ENCODE measurements at regions not wholly inside any gene's neighbourhood (a gene's known extent, or its start where the extent isn't known, plus 50 kb on each side); places are given as distances from the start of the nearest gene placed in this dataset.
A peak's percentile ranks its signal among the peaks of the same experiment; 100 is the strongest.

GRCh38 chr10:50981904-50982303 lies 92.4 kb upstream of the PRKG1 start:
- Histone ChIP-seq H3K36me3 (ENCODE audit: control insufficient read depth in 3 of 3, insufficient read depth in 3 of 3, low read length in 3 of 3) (no peaks in the 10 kb centered on the region), H3K9me3 (ENCODE audit: control insufficient read depth in 3 of 3, low read length in 3 of 3) (peaks cover 0 to 3% (median 0%) of the 10 kb centered on the region in 3 donors), H3K4me1 (ENCODE audit: control insufficient read depth in 3 of 3, insufficient read depth in 3 of 3, low read length in 3 of 3) (no peaks in the 10 kb centered on the region), H3K27me3 (ENCODE audit: control insufficient read depth in 3 of 3, insufficient read depth in 3 of 3, low read length in 3 of 3) (no peaks in the 10 kb centered on the region), H3K4me3 (ENCODE audit: low read length in 3 of 3) (no peak overlapping the region), H3K9ac (ENCODE audit: low read depth in 1 of 3, low read length in 3 of 3) (no peak overlapping the region), H3K27ac (ENCODE audit: low read depth, low read length) (no peak overlapping the region)

GRCh38 chr10:50982989-50983388 lies 91.3 kb upstream of the PRKG1 start:
- no peaks in the 10 kb centered on the region for H3K4me1 ChIP-seq (ENCODE audit: control insufficient read depth in 3 of 3, insufficient read depth in 3 of 3, low read length in 3 of 3)
- H3K27ac ChIP-seq (ENCODE audit: low read depth, low read length) = no peak overlapping the region
- no peak overlapping the region for H3K9ac ChIP-seq (ENCODE audit: low read depth in 1 of 3, low read length in 3 of 3)
- H3K36me3 ChIP-seq (ENCODE audit: control insufficient read depth in 3 of 3, insufficient read depth in 3 of 3, low read length in 3 of 3) = no peaks in the 10 kb centered on the region
- H3K9me3 ChIP-seq (ENCODE audit: control insufficient read depth in 3 of 3, low read length in 3 of 3) = peaks cover 0 to 3% (median 0%) of the 10 kb centered on the region in 3 donors
- no peaks in the 10 kb centered on the region for H3K27me3 ChIP-seq (ENCODE audit: control insufficient read depth in 3 of 3, insufficient read depth in 3 of 3, low read length in 3 of 3)
- no peak overlapping the region for H3K4me3 ChIP-seq (ENCODE audit: low read length in 3 of 3)

GRCh38 chr10:50987934-50988333 lies 86.4 kb upstream of the PRKG1 start:
- H3K9ac ChIP-seq (ENCODE audit: low read depth in 1 of 3, low read length in 3 of 3) = no peak overlapping the region
- H3K36me3 ChIP-seq (ENCODE audit: control insufficient read depth in 3 of 3, insufficient read depth in 3 of 3, low read length in 3 of 3) = no peaks in the 10 kb centered on the region
- peaks cover 2 to 10% (median 8%) of the 10 kb centered on the region in 3 donors for H3K4me1 ChIP-seq (ENCODE audit: control insufficient read depth in 3 of 3, insufficient read depth in 3 of 3, low read length in 3 of 3)
- no peak overlapping the region for H3K4me3 ChIP-seq (ENCODE audit: low read length in 3 of 3)
- H3K9me3 ChIP-seq (ENCODE audit: control insufficient read depth in 3 of 3, low read length in 3 of 3) = peaks cover 0 to 3% (median 0%) of the 10 kb centered on the region in 3 donors
- no peak overlapping the region for H3K27ac ChIP-seq (ENCODE audit: low read depth, low read length)
- no peaks in the 10 kb centered on the region for H3K27me3 ChIP-seq (ENCODE audit: control insufficient read depth in 3 of 3, insufficient read depth in 3 of 3, low read length in 3 of 3)

GRCh38 chr10:50988792-50989191 lies 85.5 kb upstream of the PRKG1 start:
- peaks cover 0 to 2% (median 1%) of the 10 kb centered on the region in 3 donors for H3K27me3 ChIP-seq (ENCODE audit: control insufficient read depth in 3 of 3, insufficient read depth in 3 of 3, low read length in 3 of 3)
- H3K4me3 ChIP-seq (ENCODE audit: low read length in 3 of 3) = peak overlapping the region; percentile 35 to 59 (median 57)
- peak overlapping the region; percentile 4 to 54 (median 15) for H3K9ac ChIP-seq (ENCODE audit: low read depth in 1 of 3, low read length in 3 of 3)
- H3K27ac ChIP-seq (ENCODE audit: low read depth, low read length) = peak overlapping the region; percentile 29
- H3K4me1 ChIP-seq (ENCODE audit: control insufficient read depth in 3 of 3, insufficient read depth in 3 of 3, low read length in 3 of 3) = peaks cover 10 to 17% (median 13%) of the 10 kb centered on the region in 3 donors
- H3K36me3 ChIP-seq (ENCODE audit: control insufficient read depth in 3 of 3, insufficient read depth in 3 of 3, low read length in 3 of 3) = no peaks in the 10 kb centered on the region
- H3K9me3 ChIP-seq (ENCODE audit: control insufficient read depth in 3 of 3, low read length in 3 of 3) = peaks cover 0 to 3% (median 0%) of the 10 kb centered on the region in 3 donors

GRCh38 chr10:50990568-50991455 lies 83.5 kb upstream of the PRKG1 start:
- H3K9ac ChIP-seq (ENCODE audit: low read depth in 1 of 3, low read length in 3 of 3) = peak overlapping the region; percentile 85 to 93 (median 91)
- peaks cover 0 to 3% (median 2%) of the 10 kb centered on the region in 3 donors for H3K27me3 ChIP-seq (ENCODE audit: control insufficient read depth in 3 of 3, insufficient read depth in 3 of 3, low read length in 3 of 3)
- H3K9me3 ChIP-seq (ENCODE audit: control insufficient read depth in 3 of 3, low read length in 3 of 3) = no peaks in the 10 kb centered on the region
- peaks cover 16 to 21% (median 17%) of the 10 kb centered on the region in 3 donors for H3K4me1 ChIP-seq (ENCODE audit: control insufficient read depth in 3 of 3, insufficient read depth in 3 of 3, low read length in 3 of 3)
- H3K36me3 ChIP-seq (ENCODE audit: control insufficient read depth in 3 of 3, insufficient read depth in 3 of 3, low read length in 3 of 3) = no peaks in the 10 kb centered on the region
- peak overlapping the region; percentile 85 to 90 (median 89) for H3K4me3 ChIP-seq (ENCODE audit: low read length in 3 of 3)
- peak overlapping the region; percentile 97 for H3K27ac ChIP-seq (ENCODE audit: low read depth, low read length)

GRCh38 chr10:50991456-50992355 lies 82.6 kb upstream of the PRKG1 start:
- Histone ChIP-seq H3K27me3 (ENCODE audit: control insufficient read depth in 3 of 3, insufficient read depth in 3 of 3, low read length in 3 of 3) (peaks cover 0 to 3% (median 2%) of the 10 kb centered on the region in 3 donors), H3K9ac (ENCODE audit: low read depth in 1 of 3, low read length in 3 of 3) (peak overlapping the region; percentile 81 to 93 (median 91)), H3K4me1 (ENCODE audit: control insufficient read depth in 3 of 3, insufficient read depth in 3 of 3, low read length in 3 of 3) (peaks cover 19 to 24% (median 23%) of the 10 kb centered on the region in 3 donors), H3K4me3 (ENCODE audit: low read length in 3 of 3) (peak overlapping the region; percentile 85 to 90 (median 89)), H3K9me3 (ENCODE audit: control insufficient read depth in 3 of 3, low read length in 3 of 3) (no peaks in the 10 kb centered on the region), H3K27ac (ENCODE audit: low read depth, low read length) (peak overlapping the region; percentile 97), H3K36me3 (ENCODE audit: control insufficient read depth in 3 of 3, insufficient read depth in 3 of 3, low read length in 3 of 3) (no peaks in the 10 kb centered on the region)

GRCh38 chr10:50992356-50992901 lies 81.9 kb upstream of the PRKG1 start:
- H3K4me1 ChIP-seq (ENCODE audit: control insufficient read depth in 3 of 3, insufficient read depth in 3 of 3, low read length in 3 of 3) = peaks cover 20 to 24% (median 23%) of the 10 kb centered on the region in 3 donors
- H3K9ac ChIP-seq (ENCODE audit: low read depth in 1 of 3, low read length in 3 of 3) = peak overlapping the region; percentile 81 to 93 (median 91)
- H3K4me3 ChIP-seq (ENCODE audit: low read length in 3 of 3) = peak overlapping the region; percentile 83 to 90 (median 85)
- H3K9me3 ChIP-seq (ENCODE audit: control insufficient read depth in 3 of 3, low read length in 3 of 3) = no peaks in the 10 kb centered on the region
- H3K36me3 ChIP-seq (ENCODE audit: control insufficient read depth in 3 of 3, insufficient read depth in 3 of 3, low read length in 3 of 3) = no peaks in the 10 kb centered on the region
- H3K27ac ChIP-seq (ENCODE audit: low read depth, low read length) = peak overlapping the region; percentile 97
- peaks cover 0 to 3% (median 2%) of the 10 kb centered on the region in 3 donors for H3K27me3 ChIP-seq (ENCODE audit: control insufficient read depth in 3 of 3, insufficient read depth in 3 of 3, low read length in 3 of 3)

- peaks cover 20 to 27% (median 23%) of the 10 kb centered on the region in 3 donors for H3K4me1 ChIP-seq (ENCODE audit: control insufficient read depth in 3 of 3, insufficient read depth in 3 of 3, low read length in 3 of 3)
- no peaks in the 10 kb centered on the region for H3K36me3 ChIP-seq (ENCODE audit: control insufficient read depth in 3 of 3, insufficient read depth in 3 of 3, low read length in 3 of 3)
- no peaks in the 10 kb centered on the region for H3K9me3 ChIP-seq (ENCODE audit: control insufficient read depth in 3 of 3, low read length in 3 of 3)
- peak overlapping the region; percentile 97 for H3K27ac ChIP-seq (ENCODE audit: low read depth, low read length)
- peaks cover 0 to 3% (median 2%) of the 10 kb centered on the region in 3 donors for H3K27me3 ChIP-seq (ENCODE audit: control insufficient read depth in 3 of 3, insufficient read depth in 3 of 3, low read length in 3 of 3)
- peak overlapping the region; percentile 83 to 90 (median 85) for H3K4me3 ChIP-seq (ENCODE audit: low read length in 3 of 3)
- peak overlapping the region; percentile 81 to 93 (median 91) for H3K9ac ChIP-seq (ENCODE audit: low read depth in 1 of 3, low read length in 3 of 3)
Observed at GRCh38 chr10:50992972-50993766, 81.1 kb upstream of the PRKG1 start.

- Histone ChIP-seq H3K4me3 (ENCODE audit: low read length in 3 of 3) (peak overlapping the region; percentile 83 to 90 (median 85)), H3K9me3 (ENCODE audit: control insufficient read depth in 3 of 3, low read length in 3 of 3) (no peaks in the 10 kb centered on the region), H3K9ac (ENCODE audit: low read depth in 1 of 3, low read length in 3 of 3) (peak overlapping the region; percentile 81 to 93 (median 91)), H3K27ac (ENCODE audit: low read depth, low read length) (peak overlapping the region; percentile 97), H3K27me3 (ENCODE audit: control insufficient read depth in 3 of 3, insufficient read depth in 3 of 3, low read length in 3 of 3) (peaks cover 0 to 3% (median 2%) of the 10 kb centered on the region in 3 donors), H3K4me1 (ENCODE audit: control insufficient read depth in 3 of 3, insufficient read depth in 3 of 3, low read length in 3 of 3) (peaks cover 20 to 27% (median 23%) of the 10 kb centered on the region in 3 donors), H3K36me3 (ENCODE audit: control insufficient read depth in 3 of 3, insufficient read depth in 3 of 3, low read length in 3 of 3) (no peaks in the 10 kb centered on the region)
Observed at GRCh38 chr10:50993771-50994251, 80.5 kb upstream of the PRKG1 start.

Data from skeletal muscle tissue (tissue), 3 donors.